PFSK-1 (cell line): ENCODE measurements at regions not wholly inside any gene's neighbourhood (a gene's known extent, or its start where the extent isn't known, plus 50 kb on each side); places are given as distances from the start of the nearest gene placed in this dataset.

Experiments used
- FOXP2 ChIP-seq: optimal IDR thresholded peaks from 2 replicates; pipeline ENCODE3; 2011; ENCODE audit warnings: borderline replicate concordance, control low read depth, inconsistent platforms; ENCODE audit not compliant: insufficient read depth; ENCODE audit errors: extremely low read length, extremely low read depth
- POLR2AphosphoS5 ChIP-seq: IDR thresholded peaks from 2 replicates; pipeline ENCODE4 v1.6.1; 2012; ENCODE audit warnings: low read depth, mild to moderate bottlenecking, control low read depth, low read length, moderate library complexity
- SIN3A ChIP-seq: IDR thresholded peaks from 2 replicates; pipeline ENCODE4 v1.6.1; 2012; ENCODE audit warnings: mild to moderate bottlenecking, low read length, moderate library complexity, borderline replicate concordance; ENCODE audit not compliant: insufficient read depth
- TAF1 ChIP-seq: IDR thresholded peaks from 2 replicates; pipeline ENCODE4 v1.6.1; 2012; ENCODE audit warnings: low read length, control low read depth, borderline replicate concordance; ENCODE audit not compliant: insufficient read depth
- TF ChIP-seq, protein P1 (sequence below), 2 experiments: IDR thresholded peaks; 2 replicates each; pipeline versions ENCODE4 v1.6.1 to v1.8.0; 2011 to 2012; ENCODE audit warnings: low read depth in 2 of 2, low read length in 2 of 2, control low read depth in 1 of 2, inconsistent platforms in 1 of 2, mild to moderate bottlenecking in 1 of 2, moderate library complexity in 1 of 2; ENCODE audit not compliant: insufficient read depth in 1 of 2

DNA sequence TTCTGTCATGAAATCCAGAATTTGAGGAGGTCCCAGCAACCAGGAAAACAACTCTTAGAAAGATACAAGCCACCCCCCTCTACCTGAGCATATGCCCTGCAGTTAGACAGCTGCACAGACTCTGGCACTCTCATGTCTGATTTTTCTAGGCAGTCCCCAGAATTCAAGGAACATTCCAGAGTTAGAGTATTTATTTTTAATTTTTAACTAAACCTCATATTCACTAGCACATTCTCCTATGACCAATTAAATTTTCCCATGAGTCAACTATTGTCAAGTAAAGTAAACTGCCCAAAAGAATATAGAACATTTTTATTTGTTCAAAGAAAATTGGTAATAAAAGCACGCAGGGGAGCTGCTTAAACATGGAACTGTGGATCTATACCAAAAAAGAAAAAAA lies 490.5 kb upstream of the SEMA6A start:
- TF ChIP-seq, protein P1, sequence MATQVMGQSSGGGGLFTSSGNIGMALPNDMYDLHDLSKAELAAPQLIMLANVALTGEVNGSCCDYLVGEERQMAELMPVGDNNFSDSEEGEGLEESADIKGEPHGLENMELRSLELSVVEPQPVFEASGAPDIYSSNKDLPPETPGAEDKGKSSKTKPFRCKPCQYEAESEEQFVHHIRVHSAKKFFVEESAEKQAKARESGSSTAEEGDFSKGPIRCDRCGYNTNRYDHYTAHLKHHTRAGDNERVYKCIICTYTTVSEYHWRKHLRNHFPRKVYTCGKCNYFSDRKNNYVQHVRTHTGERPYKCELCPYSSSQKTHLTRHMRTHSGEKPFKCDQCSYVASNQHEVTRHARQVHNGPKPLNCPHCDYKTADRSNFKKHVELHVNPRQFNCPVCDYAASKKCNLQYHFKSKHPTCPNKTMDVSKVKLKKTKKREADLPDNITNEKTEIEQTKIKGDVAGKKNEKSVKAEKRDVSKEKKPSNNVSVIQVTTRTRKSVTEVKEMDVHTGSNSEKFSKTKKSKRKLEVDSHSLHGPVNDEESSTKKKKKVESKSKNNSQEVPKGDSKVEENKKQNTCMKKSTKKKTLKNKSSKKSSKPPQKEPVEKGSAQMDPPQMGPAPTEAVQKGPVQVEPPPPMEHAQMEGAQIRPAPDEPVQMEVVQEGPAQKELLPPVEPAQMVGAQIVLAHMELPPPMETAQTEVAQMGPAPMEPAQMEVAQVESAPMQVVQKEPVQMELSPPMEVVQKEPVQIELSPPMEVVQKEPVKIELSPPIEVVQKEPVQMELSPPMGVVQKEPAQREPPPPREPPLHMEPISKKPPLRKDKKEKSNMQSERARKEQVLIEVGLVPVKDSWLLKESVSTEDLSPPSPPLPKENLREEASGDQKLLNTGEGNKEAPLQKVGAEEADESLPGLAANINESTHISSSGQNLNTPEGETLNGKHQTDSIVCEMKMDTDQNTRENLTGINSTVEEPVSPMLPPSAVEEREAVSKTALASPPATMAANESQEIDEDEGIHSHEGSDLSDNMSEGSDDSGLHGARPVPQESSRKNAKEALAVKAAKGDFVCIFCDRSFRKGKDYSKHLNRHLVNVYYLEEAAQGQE (IDR thresholded peaks at IDR 0.05; ENCODE audit: insufficient read depth in 1 of 2, low read depth in 2 of 2, low read length in 2 of 2) = no peak
- TF ChIP-seq POLR2AphosphoS5 (no peak), SIN3A (no peak), TAF1 (no peak), FOXP2 (no peak)
